ENCODE measurements at regions not wholly inside any gene's neighbourhood (a gene's known extent, or its start where the extent isn't known, plus 50 kb on each side); places are given as distances from the start of the nearest gene placed in this dataset.

DNA sequence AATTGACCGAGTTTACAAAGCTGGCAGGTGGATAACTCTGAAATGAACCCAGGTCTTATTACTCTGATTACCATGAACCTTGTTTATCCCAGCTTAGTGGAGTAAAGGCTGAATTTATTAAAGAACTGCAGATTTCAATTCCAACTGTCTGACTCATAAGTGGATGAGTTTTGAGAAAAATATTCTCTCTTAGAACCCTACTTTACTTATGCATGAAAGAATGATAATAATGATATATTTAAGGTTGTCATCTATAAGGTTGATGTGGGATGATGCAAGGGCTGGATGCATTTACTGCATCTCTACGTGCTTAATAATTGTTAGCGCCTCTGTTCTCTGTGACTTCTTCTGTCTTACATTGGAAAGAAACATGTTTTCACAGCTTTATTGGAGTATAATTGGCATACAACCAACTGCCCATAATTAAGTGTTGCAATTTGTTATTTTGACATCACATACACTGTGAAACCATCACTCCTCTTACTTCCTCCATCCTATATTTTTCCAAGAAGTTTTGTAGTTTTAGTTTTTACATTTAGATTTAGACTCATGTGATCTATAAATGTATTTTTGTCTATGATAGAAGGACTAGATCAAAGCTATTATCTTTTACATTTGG lies 771.2 kb upstream of the ARRDC4 start:
- DNase-seq (ENCODE audit: low spot score), result no peak
- in situ Hi-C loops (cut with MboI; ENCODE audit: low sequenced_read_pairs, unreplicated experiment), result no loop called here
- TF ChIP-seq, protein P1, sequence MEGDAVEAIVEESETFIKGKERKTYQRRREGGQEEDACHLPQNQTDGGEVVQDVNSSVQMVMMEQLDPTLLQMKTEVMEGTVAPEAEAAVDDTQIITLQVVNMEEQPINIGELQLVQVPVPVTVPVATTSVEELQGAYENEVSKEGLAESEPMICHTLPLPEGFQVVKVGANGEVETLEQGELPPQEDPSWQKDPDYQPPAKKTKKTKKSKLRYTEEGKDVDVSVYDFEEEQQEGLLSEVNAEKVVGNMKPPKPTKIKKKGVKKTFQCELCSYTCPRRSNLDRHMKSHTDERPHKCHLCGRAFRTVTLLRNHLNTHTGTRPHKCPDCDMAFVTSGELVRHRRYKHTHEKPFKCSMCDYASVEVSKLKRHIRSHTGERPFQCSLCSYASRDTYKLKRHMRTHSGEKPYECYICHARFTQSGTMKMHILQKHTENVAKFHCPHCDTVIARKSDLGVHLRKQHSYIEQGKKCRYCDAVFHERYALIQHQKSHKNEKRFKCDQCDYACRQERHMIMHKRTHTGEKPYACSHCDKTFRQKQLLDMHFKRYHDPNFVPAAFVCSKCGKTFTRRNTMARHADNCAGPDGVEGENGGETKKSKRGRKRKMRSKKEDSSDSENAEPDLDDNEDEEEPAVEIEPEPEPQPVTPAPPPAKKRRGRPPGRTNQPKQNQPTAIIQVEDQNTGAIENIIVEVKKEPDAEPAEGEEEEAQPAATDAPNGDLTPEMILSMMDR (IDR thresholded peaks at IDR 0.05; ENCODE audit: borderline replicate concordance, control extremely low read depth, extremely low read depth, insufficient read depth, missing control alignments), result no peak

DNA sequence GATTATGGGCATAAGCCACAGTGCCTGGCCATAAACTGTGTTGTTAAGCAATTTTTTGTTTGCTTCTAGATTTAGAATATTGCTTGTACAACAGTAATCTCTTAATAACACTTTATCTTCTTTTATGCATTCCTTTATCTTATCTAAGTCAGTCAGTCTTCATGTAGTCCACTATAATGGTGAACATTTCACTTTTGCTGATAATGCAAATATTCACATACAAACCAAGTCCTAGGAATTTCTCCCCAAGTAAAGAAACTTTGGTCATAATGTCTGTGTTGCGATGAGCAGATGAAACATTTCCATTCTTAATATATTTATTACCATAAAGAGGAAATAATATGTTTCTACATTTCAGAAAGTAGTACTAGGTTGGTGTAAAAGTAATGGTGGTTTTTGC lies 765.8 kb upstream of the ARRDC4 start:
- in situ Hi-C loops (cut with MboI; ENCODE audit: low sequenced_read_pairs, unreplicated experiment), result no loop called here

GRCh38 chr15:97196048-97197014 lies 764.2 kb upstream of the ARRDC4 start:
- in situ Hi-C loops (cut with MboI; ENCODE audit: low sequenced_read_pairs, unreplicated experiment), result no loop called here
- no peak for DNase-seq (ENCODE audit: low spot score)
- TF ChIP-seq, protein P1 (IDR thresholded peaks at IDR 0.05; ENCODE audit: borderline replicate concordance, control extremely low read depth, extremely low read depth, insufficient read depth, missing control alignments), result no peak

More for the DNA sequence above, 765.8 kb upstream of the ARRDC4 start:
- no peak for DNase-seq (ENCODE audit: low spot score)
- TF ChIP-seq, protein P1 (IDR thresholded peaks at IDR 0.05; ENCODE audit: borderline replicate concordance, control extremely low read depth, extremely low read depth, insufficient read depth, missing control alignments), result no peak

GRCh38 chr15:97199393-97200051 lies 761.0 kb upstream of the ARRDC4 start:
- DNase-seq (ENCODE audit: low spot score), result no peak
- in situ Hi-C loops (cut with MboI; ENCODE audit: low sequenced_read_pairs, unreplicated experiment), result no loop called here

DNA sequence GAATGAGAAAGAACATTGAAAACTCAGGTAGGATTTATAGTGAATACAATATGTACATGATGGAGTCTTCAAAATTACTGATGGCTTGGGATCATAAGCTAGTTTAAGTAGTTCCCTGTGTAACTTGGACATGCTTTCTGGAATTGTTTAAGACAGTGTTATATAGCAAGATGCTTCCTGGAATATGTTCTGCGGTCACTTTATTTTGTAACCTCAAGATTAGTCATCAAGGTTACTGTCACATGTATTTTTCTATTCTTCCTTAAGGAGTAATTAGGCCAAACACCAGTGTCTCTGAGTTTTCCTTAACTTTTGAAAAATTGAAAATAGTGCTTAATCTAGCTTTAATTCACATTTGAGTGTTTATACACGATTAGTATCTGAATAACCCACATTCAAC lies 760.3 kb upstream of the ARRDC4 start:
- in situ Hi-C loops (cut with MboI; ENCODE audit: low sequenced_read_pairs, unreplicated experiment), result no loop called here
- TF ChIP-seq, protein P1 (IDR thresholded peaks at IDR 0.05; ENCODE audit: borderline replicate concordance, control extremely low read depth, extremely low read depth, insufficient read depth, missing control alignments), result no peak
- no peak for DNase-seq (ENCODE audit: low spot score)

More at GRCh38 chr15:97199393-97200051, 761.0 kb upstream of the ARRDC4 start:
- TF ChIP-seq, protein P1 (IDR thresholded peaks at IDR 0.05; ENCODE audit: borderline replicate concordance, control extremely low read depth, extremely low read depth, insufficient read depth, missing control alignments), result no peak

DNA sequence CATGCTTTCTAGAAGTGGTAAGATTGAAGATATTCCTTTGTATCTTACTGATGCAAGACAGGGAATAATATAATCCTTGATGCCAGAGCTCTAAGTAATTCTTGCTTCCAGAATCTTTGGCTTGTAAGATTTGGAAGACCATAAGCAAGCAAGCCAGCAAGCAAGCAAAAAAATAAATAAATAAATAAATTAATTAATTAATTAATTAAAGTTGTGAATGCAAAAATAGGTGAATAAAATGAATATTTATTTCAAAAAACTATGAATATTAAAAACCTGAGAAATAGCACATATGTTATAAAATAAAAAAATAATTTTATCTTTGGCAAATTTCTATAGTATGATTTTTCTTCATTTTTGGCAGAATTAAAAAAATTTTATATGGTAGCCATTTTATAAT lies 750.2 kb upstream of the ARRDC4 start:
- in situ Hi-C loops (cut with MboI; ENCODE audit: low sequenced_read_pairs, unreplicated experiment), result no loop called here
- TF ChIP-seq, protein P1 (IDR thresholded peaks at IDR 0.05; ENCODE audit: borderline replicate concordance, control extremely low read depth, extremely low read depth, insufficient read depth, missing control alignments), result no peak
- no peak for DNase-seq (ENCODE audit: low spot score)

Measured in GM13976 (cell line).